AG20443 (cell line): ENCODE measurements at regions not wholly inside any gene's neighbourhood (a gene's known extent, or its start where the extent isn't known, plus 50 kb on each side); places are given as distances from the start of the nearest gene placed in this dataset.

Experiments
- DNase-seq: peaks from one replicate; pipeline ENCODE4 v3.0.0; 2012; ENCODE audit warnings: low spot score, mixed read lengths

DNA sequence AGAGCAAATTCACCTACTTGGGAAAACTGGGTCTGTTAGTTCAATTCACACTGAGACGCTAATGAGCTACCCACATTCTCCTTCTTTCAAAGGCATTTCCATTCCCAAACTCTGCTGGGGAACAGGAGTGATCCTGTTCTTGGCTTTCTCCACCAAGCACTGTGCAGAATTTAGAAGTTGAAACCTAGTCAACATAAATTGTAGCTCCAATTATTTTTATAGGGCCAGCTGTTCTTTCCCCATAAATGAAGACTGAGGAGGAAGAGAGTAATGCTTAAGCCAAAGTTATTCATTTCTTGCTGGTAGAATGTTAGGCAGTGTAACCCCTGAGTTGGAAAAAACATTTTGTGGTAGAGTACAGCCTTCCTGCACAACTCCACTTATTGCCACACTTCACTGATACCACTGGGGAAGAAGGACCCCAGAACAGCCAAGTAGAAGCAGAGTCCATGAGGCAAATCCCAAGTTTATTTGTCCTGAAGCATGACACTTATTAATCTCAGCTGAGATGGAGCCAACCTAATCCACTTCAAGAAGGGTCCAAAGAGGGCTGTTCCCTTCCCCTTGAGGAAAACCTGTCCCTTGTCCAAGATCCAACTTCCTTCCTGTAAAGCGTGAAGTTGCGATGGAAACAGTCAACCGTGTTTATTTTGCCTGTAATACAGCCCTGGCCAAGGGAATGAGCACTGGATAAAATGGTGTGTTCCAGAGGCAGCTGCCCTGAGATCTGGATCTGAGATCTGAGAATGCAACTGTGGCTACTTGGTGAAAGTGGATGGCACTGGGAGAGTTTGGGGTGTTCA lies 151.8 kb downstream of the TBX5 start:
- no peak for DNase-seq

DNA sequence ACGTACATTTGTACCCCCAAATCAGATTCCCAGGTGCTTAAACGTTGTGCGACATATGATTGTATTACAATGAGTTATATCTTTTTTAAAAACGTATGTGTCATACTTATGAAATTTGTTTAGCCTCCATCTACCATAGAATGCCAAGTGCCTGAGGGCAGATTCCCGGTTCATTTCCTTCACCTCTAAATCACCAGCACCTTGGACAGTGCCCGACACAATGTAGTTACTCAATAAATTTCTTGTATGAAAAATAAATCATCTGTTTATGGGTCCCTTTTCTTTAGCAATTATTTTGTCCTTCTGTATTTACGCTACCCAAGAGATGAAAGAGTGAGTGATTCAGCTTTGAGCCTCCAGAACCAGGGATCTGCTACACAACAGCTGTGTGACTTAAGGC lies 157.4 kb downstream of the TBX5 start:
- DNase-seq, result no peak

DNA sequence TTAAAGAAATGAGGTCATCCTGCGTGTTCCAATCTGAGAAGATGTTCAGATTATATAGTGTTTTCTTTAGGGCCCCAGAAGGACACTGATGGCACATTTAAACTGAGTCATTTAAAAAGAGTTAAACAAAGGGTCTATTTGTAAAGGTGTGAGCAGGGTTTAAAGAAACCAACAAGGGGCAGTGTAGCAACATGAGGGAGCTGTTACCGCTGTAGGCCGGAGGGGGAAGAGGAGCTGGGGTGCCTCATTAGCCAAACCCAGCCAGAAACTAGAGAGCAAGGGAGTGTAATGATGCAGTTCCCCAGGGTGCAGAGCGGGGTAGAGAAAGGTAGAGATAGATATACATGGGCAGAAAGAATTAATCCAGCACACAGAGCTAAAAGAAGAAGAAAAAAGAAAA lies 160.4 kb downstream of the TBX5 start:
- peak; percentile 65 for DNase-seq

DNA sequence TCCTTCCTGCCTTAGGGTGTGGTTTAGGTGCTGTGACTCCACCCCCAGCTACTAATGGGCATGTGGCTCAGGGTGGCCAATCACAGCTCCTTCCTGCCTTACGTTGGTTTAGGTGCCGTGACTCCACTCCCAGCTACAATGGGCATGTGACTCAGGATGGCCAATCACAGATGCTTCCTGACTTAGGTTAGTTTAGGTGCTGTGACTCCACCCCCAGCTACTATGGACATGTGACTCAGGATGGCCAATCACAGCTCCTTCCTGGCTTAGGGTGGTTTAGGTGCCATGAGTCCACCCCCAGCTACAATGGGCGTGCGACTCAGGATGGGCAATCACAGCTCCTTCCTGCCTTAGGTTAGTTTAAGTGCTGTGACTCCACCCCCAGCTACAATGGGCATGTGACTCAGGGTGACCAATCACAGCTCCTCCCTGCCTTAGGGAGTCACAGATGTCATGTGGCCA lies 163.9 kb downstream of the TBX5 start:
- DNase-seq, result no peak

DNA sequence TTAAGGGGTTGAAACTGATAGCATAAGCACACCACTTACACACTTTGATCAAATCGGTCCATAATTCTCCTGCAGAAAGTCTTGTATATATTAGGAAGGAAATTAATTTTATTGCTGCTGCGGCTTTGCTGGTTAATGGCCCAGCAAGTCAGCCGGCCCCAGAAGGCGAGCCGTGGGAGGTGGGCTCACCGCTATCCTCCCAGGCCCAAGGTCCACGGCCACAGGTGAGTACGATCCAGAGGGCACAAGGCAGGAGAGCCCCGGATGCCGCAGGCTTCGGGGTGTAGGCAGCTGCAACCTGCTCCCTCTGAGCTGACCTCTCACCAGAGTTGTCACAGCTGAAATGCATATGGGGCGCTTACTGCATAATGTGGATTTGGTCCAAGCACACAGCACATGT lies 165.7 kb downstream of the TBX5 start:
- no peak for DNase-seq

DNA sequence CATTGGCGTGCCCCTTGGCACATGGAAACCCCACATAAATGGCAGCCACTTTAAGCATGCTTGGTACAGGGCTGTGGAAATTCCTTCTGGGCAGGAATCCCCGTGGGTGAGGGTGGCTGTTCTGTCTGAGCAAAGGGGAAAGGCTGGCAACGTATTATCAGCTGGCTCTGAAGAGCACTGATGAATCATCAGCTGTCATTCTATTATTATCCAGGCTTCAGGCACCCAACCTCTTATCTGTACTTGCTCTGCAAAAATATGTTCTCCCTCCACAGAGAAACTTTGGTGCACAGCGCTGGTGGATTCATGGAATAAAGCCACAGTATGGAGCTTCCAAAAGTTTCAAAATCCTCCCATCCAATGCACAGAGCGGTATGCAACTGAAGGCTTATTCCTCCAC lies 167.1 kb downstream of the TBX5 start:
- no peak for DNase-seq

DNA sequence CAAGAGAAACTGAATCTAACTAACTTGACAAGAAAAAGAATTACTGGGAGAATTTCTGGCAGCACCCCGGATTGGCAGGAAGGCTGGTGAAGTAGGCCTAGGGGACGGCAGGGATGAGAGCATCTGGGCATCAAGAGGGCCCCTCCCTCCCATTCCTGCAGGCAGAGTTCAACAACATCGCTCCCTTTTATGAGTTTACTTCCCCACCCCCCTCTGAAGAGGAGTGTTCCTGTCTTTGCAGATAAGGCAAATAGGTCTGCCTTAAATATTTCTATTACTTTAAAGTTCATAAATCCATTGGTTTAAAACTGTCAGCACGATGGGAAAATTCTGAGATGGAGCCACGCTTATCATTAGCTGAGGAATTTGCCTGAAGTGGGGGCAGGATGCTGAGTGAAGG lies 168.7 kb downstream of the TBX5 start:
- no peak for DNase-seq

DNA sequence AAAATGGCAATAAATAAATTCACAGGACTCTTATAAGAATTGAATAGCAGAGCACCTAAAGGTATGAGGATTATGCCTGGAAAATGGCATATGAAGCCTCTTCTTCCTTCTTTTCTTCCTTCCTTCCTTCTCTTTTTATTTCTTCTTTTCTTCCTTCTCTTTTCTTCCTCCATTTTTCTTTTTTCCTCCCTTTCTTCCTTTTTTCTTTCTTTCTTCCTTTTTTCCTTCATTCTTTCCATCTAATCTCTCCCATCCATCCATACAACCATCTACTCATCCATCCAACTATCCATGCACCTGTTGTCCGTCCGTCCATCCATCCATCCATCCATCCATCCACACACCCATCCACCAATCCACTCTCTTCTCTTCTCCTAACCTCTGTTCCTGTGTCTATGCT lies 173.8 kb downstream of the TBX5 start:
- no peak for DNase-seq

DNA sequence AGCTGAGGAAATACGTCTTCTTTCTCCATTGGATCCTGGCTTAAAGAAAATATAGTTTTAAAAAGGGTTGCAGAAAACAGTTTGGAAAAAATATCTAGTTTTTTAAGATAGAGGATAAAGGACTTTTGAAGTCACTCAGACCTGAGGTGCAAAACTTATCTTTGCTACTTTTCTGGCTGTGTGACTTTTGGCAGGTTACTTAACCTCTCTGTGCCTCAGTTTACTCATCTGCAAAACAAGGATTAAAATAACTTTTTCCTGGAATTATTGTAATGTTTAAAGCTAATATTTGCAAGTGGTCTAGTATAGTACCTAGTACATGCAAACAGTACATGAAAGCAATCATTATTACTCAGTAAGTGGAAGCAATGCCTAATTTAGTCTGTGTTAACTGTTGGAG lies 176.8 kb downstream of the TBX5 start:
- no peak for DNase-seq

DNA sequence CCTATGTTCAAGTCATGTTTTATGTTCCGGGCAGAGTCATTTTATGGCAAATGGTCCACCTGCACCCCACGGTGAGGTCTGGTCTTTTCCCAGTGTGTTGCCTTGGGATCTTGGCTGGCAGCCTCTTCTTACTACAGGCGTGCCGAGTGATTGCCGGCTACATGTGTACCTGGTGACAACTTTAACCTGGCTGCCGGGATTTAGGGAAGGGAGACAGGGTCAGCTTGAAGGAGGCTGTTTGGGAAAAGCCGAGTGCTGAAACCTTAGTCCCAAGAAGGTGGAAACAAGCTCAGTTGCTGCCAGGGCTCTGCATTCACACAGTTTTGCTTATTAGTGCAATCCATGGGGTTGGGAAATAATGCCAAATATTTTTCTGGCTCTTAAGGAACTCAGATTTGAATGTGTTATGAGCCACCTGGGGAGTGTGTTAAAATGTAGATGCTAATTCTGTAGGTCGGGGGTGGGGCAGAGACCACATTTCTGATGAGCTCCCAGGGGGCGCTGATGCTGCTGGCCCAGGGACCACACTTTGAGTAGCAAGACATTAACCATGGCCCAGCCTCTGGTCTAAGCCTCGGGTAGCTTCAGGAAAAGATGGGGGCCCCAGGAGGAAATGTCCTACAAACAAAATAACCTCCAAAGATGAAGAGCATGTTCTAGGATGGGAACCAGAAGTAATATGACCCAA lies 179.6 kb downstream of the TBX5 start:
- DNase-seq, result no peak

DNA sequence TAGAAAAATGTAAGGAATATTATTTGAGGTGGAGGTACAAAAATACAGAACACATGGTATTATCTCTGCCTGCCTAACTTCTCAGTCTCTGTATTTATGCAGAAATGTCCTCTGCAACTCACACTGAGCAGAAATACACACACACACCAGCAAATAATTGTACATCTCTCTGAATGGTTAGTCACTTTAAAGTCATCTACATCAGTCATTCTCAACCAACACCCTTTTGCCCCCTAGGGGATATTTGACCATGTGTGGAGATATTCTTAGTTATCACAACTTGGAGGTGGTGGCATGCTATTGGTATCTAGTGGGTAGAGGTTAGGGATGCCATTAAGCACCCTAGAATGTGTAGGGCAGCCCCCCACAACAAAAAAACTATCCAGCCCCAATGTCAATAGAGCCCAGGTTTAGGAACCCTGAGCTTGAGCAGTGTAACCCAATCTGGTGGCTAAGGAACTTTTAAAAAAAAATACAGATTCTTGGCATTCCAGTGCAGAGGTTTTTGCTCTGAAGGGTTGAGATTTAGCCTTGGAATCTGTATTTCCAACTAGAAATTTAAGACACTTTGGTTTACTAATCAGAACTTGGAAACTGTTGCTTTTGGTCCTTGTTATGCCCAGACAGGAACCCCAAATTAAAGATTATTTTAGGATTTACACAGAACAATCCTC lies 183.8 kb downstream of the TBX5 start:
- DNase-seq, result peak; percentile 30

DNA sequence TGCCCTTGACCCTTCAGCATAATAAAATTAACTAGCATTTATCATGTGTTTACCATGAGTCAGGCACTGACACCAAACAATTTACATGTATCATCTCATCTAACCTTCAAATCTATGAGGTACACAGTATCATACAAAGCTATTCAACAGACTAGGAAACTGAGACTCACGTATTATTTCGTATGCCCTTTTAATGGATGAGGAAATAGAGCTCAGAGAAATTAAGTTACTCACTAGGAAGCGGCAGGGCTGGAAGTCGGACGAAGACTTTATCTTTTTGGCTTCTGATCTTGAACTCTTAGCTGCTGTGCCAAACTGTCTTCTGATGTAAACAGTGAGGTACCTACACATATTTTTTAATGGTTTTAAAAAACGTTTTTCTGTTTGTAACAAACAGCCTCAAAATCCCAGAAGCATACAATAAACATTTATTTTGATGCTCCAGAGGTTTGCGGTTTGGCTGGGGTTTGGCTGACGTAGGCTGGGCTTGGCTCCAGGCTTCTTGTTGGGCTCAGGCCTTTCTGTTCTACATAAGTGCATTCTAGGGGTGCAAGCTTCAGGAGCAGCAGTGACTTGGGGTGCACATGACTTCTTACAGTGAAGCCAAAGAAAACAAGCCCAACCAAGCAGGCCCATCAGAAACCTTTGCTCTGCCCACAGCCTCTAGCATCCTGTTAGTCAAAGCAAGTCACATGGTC lies 184.7 kb downstream of the TBX5 start:
- no peak for DNase-seq

DNA sequence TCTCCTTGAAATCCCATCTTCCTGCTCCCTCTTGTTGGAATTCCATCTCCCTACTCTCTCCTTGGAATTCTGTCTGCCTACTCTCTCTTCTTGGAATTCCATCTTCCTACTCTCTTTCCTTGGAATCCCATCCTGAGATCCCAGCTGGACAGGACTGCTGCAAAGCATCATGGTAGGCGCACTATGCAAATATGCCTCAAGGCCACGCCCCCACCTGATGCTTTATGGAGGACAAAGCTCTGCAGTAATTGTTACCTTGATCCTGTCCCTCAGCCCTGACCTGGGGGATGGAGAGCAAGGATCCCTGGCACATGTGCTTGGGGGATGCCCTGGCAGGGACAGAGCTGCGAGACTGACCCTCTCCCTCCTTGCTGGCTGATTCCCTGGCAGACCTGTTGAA lies 185.6 kb downstream of the TBX5 start:
- DNase-seq, result no peak

DNA sequence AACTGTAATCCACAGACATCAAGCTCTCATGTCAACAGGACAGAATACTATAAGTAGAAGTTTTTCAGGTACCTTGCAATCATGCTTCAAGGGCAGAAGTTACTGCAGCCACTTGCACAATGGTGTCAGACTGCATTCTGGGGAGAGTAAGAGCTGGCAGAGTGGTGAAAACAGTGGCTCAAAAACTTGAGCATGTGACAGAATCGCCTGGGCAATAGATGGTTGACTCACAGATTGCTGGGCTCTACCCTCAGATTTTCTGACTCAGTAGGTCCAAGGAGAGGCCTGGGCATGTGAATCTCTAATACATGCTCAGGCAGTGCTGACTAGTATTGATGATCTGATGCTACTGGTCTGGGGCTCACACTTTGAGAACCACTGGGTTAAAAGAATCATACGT lies 187.8 kb downstream of the TBX5 start:
- DNase-seq, result peak; percentile 54

DNA sequence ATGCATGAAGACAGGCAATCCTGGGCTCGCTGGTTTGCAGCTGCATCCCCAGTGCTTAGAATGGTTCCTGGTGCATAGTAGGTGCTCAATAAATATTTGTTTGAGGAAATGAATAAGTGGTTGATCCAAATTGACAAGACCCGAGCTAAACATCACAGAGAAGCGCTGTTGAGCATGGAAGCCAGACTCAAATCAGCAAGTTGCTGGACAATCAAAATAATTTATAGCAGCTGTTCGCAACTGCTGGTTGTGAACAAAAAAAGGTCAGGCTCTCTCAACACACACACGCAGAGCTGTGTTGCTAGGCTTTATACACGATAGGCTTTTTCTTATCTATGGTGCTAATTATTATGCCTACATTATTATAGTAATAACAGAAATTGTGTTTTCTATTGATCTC lies 190.2 kb downstream of the TBX5 start:
- DNase-seq, result no peak

DNA sequence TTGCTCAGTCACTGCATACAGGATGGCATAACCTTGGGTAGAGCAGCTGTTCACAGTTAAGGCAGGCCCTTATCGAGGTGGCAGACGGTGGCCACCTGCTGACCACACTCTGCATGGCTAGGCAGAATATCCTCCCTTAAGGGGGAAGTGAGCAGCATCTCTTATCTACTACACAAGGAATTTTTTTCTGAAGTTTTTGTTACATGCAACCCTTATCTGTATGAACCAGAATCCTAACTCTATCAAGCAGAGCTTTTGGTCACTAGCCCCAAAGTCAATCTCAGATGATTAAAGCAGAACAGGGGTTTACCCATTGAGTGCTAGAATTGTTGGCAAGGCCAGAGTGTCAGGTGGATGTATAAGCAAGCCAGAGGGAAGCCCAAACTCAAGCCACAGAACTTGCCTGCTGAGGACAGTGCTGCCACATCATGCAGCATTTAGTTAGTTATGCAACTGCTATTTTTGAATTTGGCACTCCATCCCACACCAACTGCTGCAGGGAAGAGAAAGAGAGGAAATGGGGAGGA lies 192.8 kb downstream of the TBX5 start:
- peak; percentile 43 for DNase-seq

DNA sequence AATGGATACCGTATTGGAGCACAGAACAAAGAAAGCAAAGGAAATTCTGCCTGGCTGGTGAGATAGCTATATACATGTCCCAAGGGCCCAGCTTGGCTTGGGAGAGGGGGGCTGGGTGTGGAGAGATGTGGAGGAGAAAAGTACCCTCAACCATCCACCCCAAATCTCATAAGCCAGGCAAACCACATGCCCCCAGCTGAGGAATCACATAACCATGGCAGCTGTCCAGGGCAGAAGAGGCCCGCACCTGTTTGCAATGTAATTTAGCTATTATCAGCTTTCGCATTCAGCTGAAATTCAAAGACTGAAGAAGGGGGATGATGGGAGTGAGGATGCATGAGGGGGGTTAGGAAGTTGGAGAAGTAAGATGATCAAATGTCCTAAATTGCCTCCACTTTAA lies 196.1 kb downstream of the TBX5 start:
- DNase-seq, result no peak

DNA sequence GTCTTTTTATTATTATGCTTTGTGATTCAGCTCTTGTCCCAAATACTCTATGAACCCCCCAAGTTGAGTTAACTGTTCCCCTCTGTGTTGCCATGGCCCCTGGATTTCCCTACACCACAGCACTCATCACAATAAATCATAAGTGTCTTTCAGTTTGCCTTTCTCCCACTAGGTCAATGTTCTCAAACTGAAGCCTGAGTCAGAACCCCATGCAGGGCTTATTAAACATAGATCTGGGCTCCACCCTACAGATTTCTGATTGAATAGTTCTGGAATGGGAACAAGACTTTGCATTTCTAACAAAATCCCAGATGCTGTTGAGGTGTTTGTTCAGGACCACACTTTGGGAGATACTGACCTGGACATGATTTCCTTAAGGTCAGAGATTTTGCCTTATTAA lies 199.4 kb downstream of the TBX5 start:
- no peak for DNase-seq

DNA sequence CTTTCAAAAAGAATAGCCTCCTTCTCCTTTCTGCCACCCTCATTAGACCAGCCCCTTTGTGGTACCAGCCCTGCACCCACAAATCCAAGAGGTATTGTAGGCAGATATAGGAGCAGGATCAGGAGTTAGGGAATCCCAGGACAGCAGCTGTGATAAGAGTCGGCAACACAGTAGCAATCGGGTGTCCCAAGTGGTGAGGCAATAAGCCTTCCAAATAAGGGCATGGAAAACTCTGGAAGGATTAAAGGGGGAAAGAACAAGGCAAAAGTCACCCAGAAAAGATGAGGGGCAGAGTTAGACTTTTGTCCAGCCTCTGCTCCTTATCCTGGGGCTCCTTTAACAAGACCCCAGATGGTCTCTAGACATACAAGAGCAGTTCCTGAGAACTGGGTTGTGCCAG lies 204.2 kb downstream of the TBX5 start:
- no peak for DNase-seq

DNA sequence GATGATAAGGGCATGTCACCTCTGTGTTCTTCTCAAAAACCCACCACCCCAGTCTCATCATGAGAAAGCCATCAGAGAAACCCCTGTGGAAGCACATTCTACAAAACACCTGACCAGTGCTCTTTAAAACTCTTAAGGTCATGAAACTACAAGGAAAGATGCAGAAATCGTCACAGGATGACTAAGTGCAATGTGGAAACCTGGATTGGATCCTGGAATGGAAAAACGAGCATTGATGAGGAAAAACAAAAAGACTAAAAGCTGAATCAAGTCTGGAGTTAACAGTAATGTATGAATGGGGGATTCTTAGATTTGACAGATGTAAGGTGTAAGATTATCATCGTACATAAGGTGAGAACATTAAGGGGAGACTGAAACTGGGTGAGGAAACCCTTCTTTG lies 211.0 kb downstream of the TBX5 start:
- peak; percentile 38 for DNase-seq

DNA sequence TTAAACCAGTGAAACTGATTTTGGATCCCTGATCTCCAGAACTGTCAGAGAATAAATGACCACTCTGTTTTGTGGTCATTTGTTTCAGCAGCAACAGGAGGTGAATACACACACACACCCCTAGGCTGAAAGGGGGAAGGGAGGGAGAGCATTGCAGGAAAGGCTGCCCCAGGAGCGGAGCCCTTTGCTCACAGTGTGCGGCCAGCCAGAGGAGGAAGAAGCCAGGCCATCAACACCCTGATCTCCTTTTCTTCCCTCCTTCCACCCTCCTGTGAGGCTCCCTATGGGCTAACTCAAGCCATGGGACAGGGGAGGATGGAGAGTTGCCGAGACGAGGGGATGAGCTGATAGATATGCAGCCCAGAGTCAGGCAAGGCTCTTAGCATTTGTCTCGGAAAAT lies 211.9 kb downstream of the TBX5 start:
- no peak for DNase-seq

DNA sequence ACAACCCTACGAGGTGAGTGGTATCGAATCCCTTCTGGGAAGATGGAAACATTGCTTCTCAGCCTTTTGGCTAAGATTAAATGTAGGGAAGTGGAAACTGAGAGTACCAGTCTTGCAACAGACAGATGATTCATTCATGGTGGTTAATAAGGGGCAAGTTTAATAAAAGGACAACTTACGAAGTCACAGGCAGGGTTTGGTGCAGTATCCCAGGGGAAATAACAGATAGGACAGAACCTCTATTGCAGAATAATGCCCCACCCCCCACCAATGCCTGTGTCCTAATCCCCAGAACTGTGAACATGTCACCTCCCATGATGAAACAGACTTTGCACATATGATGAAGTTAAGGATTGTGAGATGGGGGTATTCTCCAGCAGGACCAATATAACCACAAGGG lies 212.5 kb downstream of the TBX5 start:
- no peak for DNase-seq
